H9 (cell line): ENCODE measurements at regions not wholly inside any gene's neighbourhood (a gene's known extent, or its start where the extent isn't known, plus 50 kb on each side); places are given as distances from the start of the nearest gene placed in this dataset.

Experiments
- DNase-seq: peaks from one replicate; pipeline ENCODE4 v3.0.0-alpha.2; 2017
- H2AFZ ChIP-seq: one replicate; pipeline ENCODE4 v1.6.1; 2013; ENCODE audit warnings: mild to moderate bottlenecking, low read length, control low read depth, moderate library complexity
- H2AK5ac ChIP-seq: 2 replicates; pipeline ENCODE4 v1.6.1; 2013; ENCODE audit warnings: low read length, control low read depth, mixed read lengths; ENCODE audit not compliant: insufficient read length
- H2BK120ac ChIP-seq: one replicate; pipeline ENCODE4 v1.6.1; 2013; ENCODE audit warnings: low read depth, mild to moderate bottlenecking, low read length, control low read depth, inconsistent platforms; ENCODE audit not compliant: poor library complexity, severe bottlenecking
- H2BK12ac ChIP-seq: 2 replicates; pipeline ENCODE4 v1.6.1; 2013; ENCODE audit warnings: low read length, control low read depth, mixed read lengths, low read depth; ENCODE audit not compliant: insufficient read length
- H2BK15ac ChIP-seq: 2 replicates; pipeline ENCODE4 v1.6.1; 2013; ENCODE audit warnings: low read depth, low read length, control low read depth
- H2BK20ac ChIP-seq: one replicate; pipeline ENCODE4 v1.6.1; 2013; ENCODE audit warnings: low read depth, mild to moderate bottlenecking, low read length, control low read depth, inconsistent platforms; ENCODE audit not compliant: poor library complexity, severe bottlenecking
- H2BK5ac ChIP-seq: 2 replicates; pipeline ENCODE4 v1.6.1; 2013; ENCODE audit warnings: low read length, control low read depth, mixed read lengths; ENCODE audit not compliant: insufficient read length
- H3K14ac ChIP-seq: 2 replicates; pipeline ENCODE4 v1.6.1; 2013; ENCODE audit warnings: low read length, control low read depth; ENCODE audit not compliant: insufficient read depth
- H3K18ac ChIP-seq: 2 replicates; pipeline ENCODE4 v1.6.1; 2013; ENCODE audit warnings: low read depth, mild to moderate bottlenecking, mixed read lengths, low read length, control low read depth; ENCODE audit not compliant: insufficient read length
- H3K23ac ChIP-seq: 2 replicates; pipeline ENCODE4 v1.6.1; 2013; ENCODE audit warnings: low read length, control low read depth, mixed read lengths, low read depth; ENCODE audit not compliant: insufficient read length
- H3K23me2 ChIP-seq: 2 replicates; pipeline ENCODE4 v1.6.1; 2013; ENCODE audit warnings: low read depth, mild to moderate bottlenecking, mixed read lengths, low read length, control low read depth; ENCODE audit not compliant: insufficient read length, poor library complexity, severe bottlenecking
- H3K27ac ChIP-seq: 2 replicates; pipeline ENCODE4 v1.5.1; 2013; ENCODE audit warnings: low read length, control low read depth, mixed read lengths, low read depth; ENCODE audit not compliant: insufficient read length
- H3K27me3 ChIP-seq: 2 replicates; pipeline ENCODE4 v1.6.1; 2013; ENCODE audit warnings: low read length, control low read depth, inconsistent platforms; ENCODE audit not compliant: insufficient read depth
- H3K4ac ChIP-seq: 2 replicates; pipeline ENCODE4 v1.6.1; 2013; ENCODE audit warnings: low read depth, mild to moderate bottlenecking, control low read depth, inconsistent platforms, low read length, moderate library complexity
- H3K4me1 ChIP-seq: 2 replicates; pipeline ENCODE4 v1.6.1; 2013; ENCODE audit warnings: low read length, control low read depth, inconsistent platforms; ENCODE audit not compliant: insufficient read depth
- H3K4me2 ChIP-seq: 2 replicates; pipeline ENCODE4 v1.6.1; 2013; ENCODE audit warnings: low read length, control low read depth, mixed read lengths; ENCODE audit not compliant: insufficient read length, insufficient read depth
- H3K56ac ChIP-seq: 2 replicates; pipeline ENCODE4 v1.6.1; 2013; ENCODE audit warnings: low read depth, mild to moderate bottlenecking, mixed read lengths, low read length, control low read depth; ENCODE audit not compliant: insufficient read length
- H3K79me1 ChIP-seq: 2 replicates; pipeline ENCODE4 v1.6.1; 2013; ENCODE audit warnings: low read depth, mild to moderate bottlenecking, moderate library complexity, low read length, control low read depth, inconsistent platforms; ENCODE audit not compliant: insufficient read depth, poor library complexity, severe bottlenecking
- H3K79me2 ChIP-seq: 2 replicates; pipeline ENCODE4 v1.6.1; 2013; ENCODE audit warnings: low read length, control low read depth, inconsistent platforms; ENCODE audit not compliant: insufficient read depth
- H3K9ac ChIP-seq: 2 replicates; pipeline ENCODE4 v1.6.1; 2013; ENCODE audit warnings: low read length, control low read depth, mixed read lengths; ENCODE audit not compliant: insufficient read length; ENCODE audit errors: extremely low read depth
- H3K9me3 ChIP-seq: one replicate; pipeline ENCODE4 v1.6.1; 2013; ENCODE audit warnings: low read depth, low read length, inconsistent platforms; ENCODE audit not compliant: control insufficient read depth
- H3T11ph ChIP-seq: one replicate; pipeline ENCODE4 v1.6.1; 2013; ENCODE audit warnings: mild to moderate bottlenecking, low read length, control low read depth, inconsistent platforms
- H4K20me1 ChIP-seq: one replicate; pipeline ENCODE4 v1.6.1; 2013; ENCODE audit not compliant: control insufficient read depth, insufficient read length, insufficient read depth
- H4K5ac ChIP-seq: 2 replicates; pipeline ENCODE4 v1.6.1; 2013; ENCODE audit warnings: low read depth, mild to moderate bottlenecking, mixed read lengths, low read length, control low read depth; ENCODE audit not compliant: insufficient read length
- H4K8ac ChIP-seq: replicated peaks from 2 replicates; pipeline ENCODE4 v1.6.1; 2013; ENCODE audit warnings: low read length, control low read depth, mixed read lengths, low read depth; ENCODE audit not compliant: insufficient read length
- H4K91ac ChIP-seq: 2 replicates; pipeline ENCODE4 v1.6.1; 2013; ENCODE audit warnings: low read depth, mild to moderate bottlenecking, moderate library complexity, mixed read lengths, low read length, control low read depth; ENCODE audit not compliant: insufficient read length
- H3K27ac Mint-ChIP-seq, 3 experiments: 2 replicates in 2 of 3; 3 replicates in 1 of 3; pipeline ENCODE4 v1.8.0; 2020 to 2021; ENCODE audit warnings: mixed read lengths in 3 of 3, mild to moderate bottlenecking in 1 of 3, moderate library complexity in 1 of 3
- H3K27me3 Mint-ChIP-seq: 2 replicates; pipeline ENCODE4 v1.8.0; 2021; ENCODE audit warnings: low read depth, mild to moderate bottlenecking, moderate library complexity, mixed read lengths
- H3K36me3 Mint-ChIP-seq, 3 experiments: 2 replicates in 2 of 3; 3 replicates in 1 of 3; pipeline ENCODE4 v1.8.0; 2020 to 2021; ENCODE audit warnings: low read depth in 3 of 3, mixed read lengths in 3 of 3; ENCODE audit not compliant: insufficient read depth in 1 of 3
- H3K4me1 Mint-ChIP-seq, 2 experiments: 2 replicates each; pipeline ENCODE4 v1.8.0; 2020; ENCODE audit warnings: mixed read lengths in 2 of 2
- H3K4me3 Mint-ChIP-seq, 2 experiments: 2 replicates in 1 of 2; 3 replicates in 1 of 2; pipeline ENCODE4 v1.8.0; 2020 to 2021; ENCODE audit warnings: mild to moderate bottlenecking in 2 of 2, mixed read lengths in 2 of 2, moderate library complexity in 1 of 2
- H3K9me3 Mint-ChIP-seq, 2 experiments: 2 replicates in 1 of 2; 3 replicates in 1 of 2; pipeline ENCODE4 v1.8.0; 2020; ENCODE audit warnings: mild to moderate bottlenecking in 2 of 2, mixed read lengths in 2 of 2, moderate library complexity in 1 of 2
- CTCF ChIP-seq: fragments of 200-600 bp; sonication (generic); conservative IDR thresholded peaks from 3 replicates; pipeline ENCODE4 v1.8.0; 2021; ENCODE audit warnings: antibody characterized with exemption, mild to moderate bottlenecking
- WGBS: extraction: QIAGEN DNeasy Blood & Tissue Kit; methylation state at CpG from one replicate; pipeline ENCODE4 v1.1.7; 2013; ENCODE audit warnings: missing lambda C conversion rate, low lambda C conversion rate, mixed read lengths; ENCODE audit not compliant: insufficient read length; ENCODE audit errors: extremely low coverage; 5-methylcytosine and 5-hydroxymethylcytosine counted together

- Histone ChIP-seq H4K5ac (no peak overlapping the region), H4K91ac (no peak overlapping the region), H3K79me2 (no peaks in the 10 kb centered on the region), H3K9me3 (peaks cover 7% of the 10 kb centered on the region), H2BK120ac (no peak overlapping the region), H3K14ac (no peak overlapping the region), H2BK5ac (no peak overlapping the region), H3T11ph (no peak overlapping the region), H3K4ac (no peak overlapping the region), H2BK15ac (no peak overlapping the region), H2AFZ (no peak overlapping the region), H3K9ac (no peak overlapping the region), H3K4me1 (no peaks in the 10 kb centered on the region), H3K56ac (no peak overlapping the region), H2AK5ac (no peak overlapping the region), H3K27ac (no peak overlapping the region), H4K8ac (no peak overlapping the region), H4K20me1 (no peaks in the 10 kb centered on the region), H3K23ac (no peak overlapping the region), H3K4me2 (no peak overlapping the region), H3K23me2 (no peaks in the 10 kb centered on the region), H3K18ac (no peak overlapping the region), H3K27me3 (no peaks in the 10 kb centered on the region), H2BK12ac (no peak overlapping the region), H3K79me1 (no peaks in the 10 kb centered on the region), H2BK20ac (no peak overlapping the region)
- Mint-ChIP-seq H3K27me3 (no peaks in the 10 kb centered on the region), H3K27ac (peak overlapping the region in 1 of 3 experiments; percentile 68; a peak in 1 of 7 replicates), H3K4me3 (no peak overlapping the region), H3K36me3 (peaks cover 9 to 16% (median 16%) of the 10 kb centered on the region in 3 experiments), H3K4me1 (peaks cover 8 to 9% of the 10 kb centered on the region in 2 experiments; a peak in 3 of 4 replicates), H3K9me3 (peaks cover 16 to 17% of the 10 kb centered on the region in 2 experiments)
- DNase-seq: no peak
- WGBS: no CpG with 5 or more reads among the region's 9 CpGs
- no peak for TF ChIP-seq CTCF
Measured at GRCh38 chr6:842141-842540, 149.2 kb upstream of the EXOC2 start.
